GM12873 (cell line): ENCODE measurements at regions not wholly inside any gene's neighbourhood (a gene's known extent, or its start where the extent isn't known, plus 50 kb on each side); places are given as distances from the start of the nearest gene placed in this dataset.

ENCODE experiments used
- TF ChIP-seq, protein P1 (sequence below): IDR thresholded peaks from 2 replicates; pipeline ENCODE4 v1.5.1; 2012; ENCODE audit warnings: low read depth, mild to moderate bottlenecking, moderate library complexity, low read length, control low read depth; ENCODE audit not compliant: insufficient read depth; ENCODE audit errors: missing control alignments

DNA sequence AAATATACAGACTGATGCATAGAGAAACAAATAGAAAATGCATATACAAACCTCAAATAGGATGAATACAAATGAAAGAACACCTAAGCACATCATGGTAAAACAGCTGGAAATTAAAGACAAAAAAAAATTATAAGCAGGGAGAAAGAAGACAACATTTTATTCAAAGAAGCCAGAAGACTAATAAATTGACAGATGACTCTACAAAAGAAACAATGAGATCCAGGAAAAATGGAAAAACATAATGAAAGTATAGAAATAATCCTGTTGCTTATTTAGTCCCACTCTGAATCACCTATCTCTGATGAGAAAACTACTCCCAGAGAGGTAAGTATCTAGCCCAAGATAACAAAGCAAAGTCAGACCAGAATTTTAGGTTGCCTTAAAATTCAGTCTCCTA lies 143.4 kb downstream of the RBM43 start:
- TF ChIP-seq, protein P1, sequence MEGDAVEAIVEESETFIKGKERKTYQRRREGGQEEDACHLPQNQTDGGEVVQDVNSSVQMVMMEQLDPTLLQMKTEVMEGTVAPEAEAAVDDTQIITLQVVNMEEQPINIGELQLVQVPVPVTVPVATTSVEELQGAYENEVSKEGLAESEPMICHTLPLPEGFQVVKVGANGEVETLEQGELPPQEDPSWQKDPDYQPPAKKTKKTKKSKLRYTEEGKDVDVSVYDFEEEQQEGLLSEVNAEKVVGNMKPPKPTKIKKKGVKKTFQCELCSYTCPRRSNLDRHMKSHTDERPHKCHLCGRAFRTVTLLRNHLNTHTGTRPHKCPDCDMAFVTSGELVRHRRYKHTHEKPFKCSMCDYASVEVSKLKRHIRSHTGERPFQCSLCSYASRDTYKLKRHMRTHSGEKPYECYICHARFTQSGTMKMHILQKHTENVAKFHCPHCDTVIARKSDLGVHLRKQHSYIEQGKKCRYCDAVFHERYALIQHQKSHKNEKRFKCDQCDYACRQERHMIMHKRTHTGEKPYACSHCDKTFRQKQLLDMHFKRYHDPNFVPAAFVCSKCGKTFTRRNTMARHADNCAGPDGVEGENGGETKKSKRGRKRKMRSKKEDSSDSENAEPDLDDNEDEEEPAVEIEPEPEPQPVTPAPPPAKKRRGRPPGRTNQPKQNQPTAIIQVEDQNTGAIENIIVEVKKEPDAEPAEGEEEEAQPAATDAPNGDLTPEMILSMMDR = no peak

DNA sequence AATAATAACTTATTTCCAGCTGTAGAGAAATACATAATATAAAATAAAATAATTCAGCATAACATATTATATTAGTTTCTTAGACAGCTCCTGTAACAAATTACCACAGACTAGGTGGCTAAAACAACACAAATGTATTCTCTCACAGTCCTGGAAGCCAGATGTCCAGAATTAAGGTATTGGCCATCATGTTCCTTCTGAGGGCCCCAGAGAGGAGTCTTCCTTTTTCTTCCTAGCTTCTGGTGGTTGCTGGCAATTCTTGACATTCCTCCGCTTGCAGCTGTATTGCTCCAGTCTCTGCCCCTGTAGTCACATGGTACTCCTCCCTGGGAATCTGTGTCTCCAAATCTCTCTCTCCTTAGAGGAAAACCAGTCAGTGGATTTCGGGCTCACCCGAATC lies 146.8 kb downstream of the RBM43 start:
- TF ChIP-seq, protein P1 = no peak

DNA sequence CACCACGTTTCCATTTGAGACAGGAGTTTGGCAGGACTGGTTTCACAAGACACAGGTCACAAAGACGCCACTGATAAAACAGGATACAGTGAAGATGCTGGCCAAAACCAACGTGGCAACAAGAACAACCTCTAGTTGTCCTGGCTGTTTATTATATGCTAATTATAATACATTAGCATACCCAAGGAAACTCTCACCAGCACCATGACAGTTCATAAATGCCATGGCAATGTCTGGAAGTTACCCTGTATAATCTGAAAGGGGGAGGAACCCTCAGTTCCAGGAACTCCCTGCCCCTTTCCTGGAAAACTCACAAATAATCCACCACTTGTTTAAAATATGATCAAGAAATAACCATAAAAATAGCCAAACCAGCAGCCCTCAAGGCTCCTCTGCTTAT lies 148.3 kb downstream of the RBM43 start:
- TF ChIP-seq, protein P1 = no peak

DNA sequence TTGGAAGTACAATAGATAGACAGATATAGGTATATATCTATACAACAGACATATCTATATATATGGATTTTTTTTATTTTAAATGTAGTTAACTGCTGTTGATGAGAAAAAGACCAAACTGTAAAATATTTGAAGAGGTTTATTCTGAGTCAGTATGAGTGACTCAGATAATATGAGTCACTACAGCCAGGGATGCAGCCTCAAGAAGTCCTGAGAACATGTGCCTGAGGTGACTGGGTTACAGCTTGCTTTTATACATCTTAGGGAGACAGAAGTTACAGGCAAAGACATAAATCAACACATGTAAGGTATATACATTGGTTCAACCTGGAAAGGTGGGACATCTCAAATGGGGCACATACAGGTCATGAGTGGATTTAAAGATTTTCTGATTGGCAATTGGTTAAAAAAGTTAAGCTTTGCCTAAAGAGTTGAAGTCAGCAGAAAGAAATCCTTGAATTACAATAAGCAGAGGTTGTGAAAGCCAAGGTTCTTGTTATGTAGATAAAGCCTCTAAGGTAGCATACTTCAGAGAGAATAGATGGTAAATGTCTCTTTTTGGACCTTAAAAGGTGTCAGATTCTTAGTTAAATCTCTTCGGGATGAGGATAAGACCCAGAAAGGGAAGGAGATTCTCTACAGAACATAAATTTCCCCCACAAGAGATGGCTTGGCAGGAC lies 149.9 kb downstream of the RBM43 start:
- TF ChIP-seq, protein P1 = no peak

DNA sequence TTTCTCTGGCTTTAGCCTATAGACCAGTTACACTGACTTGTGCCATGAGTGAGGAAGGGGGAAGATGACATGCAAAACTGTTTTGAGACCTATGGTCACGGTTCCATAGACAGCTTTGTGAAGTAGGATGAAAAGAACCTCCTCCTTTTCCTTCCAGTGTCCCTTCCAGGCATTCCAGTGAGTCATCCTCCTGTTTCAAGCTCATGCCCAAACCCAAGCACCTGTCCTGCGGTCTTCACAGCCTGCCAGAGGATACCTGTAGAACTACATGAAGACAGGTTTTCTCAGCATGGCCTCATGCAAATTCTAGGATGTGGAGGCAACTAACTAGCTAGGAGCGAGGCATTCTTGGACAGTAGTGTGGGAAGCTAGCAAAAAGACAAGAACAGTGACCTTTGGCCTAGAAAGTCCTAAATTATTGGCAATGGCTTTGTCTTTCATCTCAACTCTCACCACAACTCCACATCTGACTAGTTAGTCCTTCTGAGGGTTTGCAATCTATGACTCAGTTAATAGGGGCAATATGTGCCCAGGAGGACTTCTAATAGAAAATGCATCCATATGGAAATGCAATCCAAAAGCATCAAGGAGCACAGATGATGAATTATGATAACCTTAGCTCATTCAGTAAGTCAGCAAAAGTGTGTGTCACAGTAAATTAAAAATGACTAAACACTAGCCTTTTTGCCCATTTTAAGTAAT lies 154.7 kb downstream of the RBM43 start:
- TF ChIP-seq, protein P1 = no peak

DNA sequence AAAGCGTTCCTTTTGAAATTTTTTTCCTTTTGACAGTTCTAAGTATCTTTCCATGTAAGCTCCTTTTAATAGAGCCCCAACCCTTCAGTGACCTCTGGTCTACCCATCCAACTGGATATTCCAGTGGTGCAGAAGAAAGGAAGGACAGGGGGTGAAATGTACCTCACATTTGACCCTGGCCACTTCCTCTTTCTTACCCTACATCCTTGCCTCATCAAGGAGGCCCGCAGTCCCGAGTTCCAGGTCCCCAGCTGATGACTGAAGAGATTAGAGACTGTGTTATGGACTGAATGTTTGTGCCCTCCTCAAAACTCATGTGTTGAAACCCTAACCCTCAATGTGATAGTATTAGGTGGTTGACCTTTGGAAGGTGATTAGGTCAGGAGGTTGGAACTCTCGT lies 158.1 kb downstream of the RBM43 start:
- TF ChIP-seq, protein P1 = no peak

DNA sequence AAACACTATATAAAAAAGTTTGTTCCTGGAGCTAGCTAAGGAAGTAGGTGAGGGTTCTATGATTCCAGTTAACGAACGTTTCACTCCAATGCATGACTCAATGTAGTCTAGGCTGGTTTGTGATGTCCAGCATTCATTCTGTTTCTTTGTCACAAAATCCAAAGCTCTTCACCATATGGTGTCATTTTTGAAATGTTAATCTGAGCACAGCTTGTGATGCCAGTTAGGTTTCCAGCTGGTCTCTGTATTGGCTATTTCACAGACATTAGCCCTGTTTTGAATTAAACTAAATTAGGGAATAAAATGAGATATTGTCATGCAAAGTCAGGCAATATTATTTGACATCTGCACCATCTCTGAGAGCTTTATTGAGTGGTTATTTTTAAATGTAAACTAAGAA lies 159.4 kb downstream of the RBM43 start:
- TF ChIP-seq, protein P1 = no peak
